Loucy (cell line): ENCODE measurements at regions not wholly inside any gene's neighbourhood (a gene's known extent, or its start where the extent isn't known, plus 50 kb on each side); places are given as distances from the start of the nearest gene placed in this dataset.

Experiments used
- H2AFZ ChIP-seq: fragments of 200-600 bp; sonication (generic); 2 replicates; pipeline ENCODE4 v1.6.0; 2016; ENCODE audit warnings: antibody characterized with exemption, mild to moderate bottlenecking, low read length, moderate library complexity
- H3F3A ChIP-seq: fragments of 200-600 bp; 2 replicates; pipeline ENCODE4 v1.6.0; 2016; ENCODE audit warnings: antibody characterized with exemption, low read depth, mild to moderate bottlenecking
- H3K27me3 ChIP-seq: fragments of 200-600 bp; sonication (generic); 2 replicates; pipeline ENCODE4 v1.6.1; 2014; ENCODE audit warnings: low read length, mild to moderate bottlenecking; ENCODE audit not compliant: insufficient read depth, poor library complexity, severe bottlenecking
- H3K36me3 ChIP-seq: fragments of 200-600 bp; sonication (generic); 2 replicates; pipeline ENCODE4 v1.6.1; 2016; ENCODE audit warnings: low read length; ENCODE audit not compliant: insufficient read depth
- H3K4me1 ChIP-seq: fragments of 200-600 bp; sonication (generic); 2 replicates; pipeline ENCODE4 v1.5.1; 2014; ENCODE audit warnings: low read length, mild to moderate bottlenecking; ENCODE audit not compliant: insufficient read depth, poor library complexity, severe bottlenecking
- H3K4me2 ChIP-seq: fragments of 200-600 bp; sonication (generic); 2 replicates; pipeline ENCODE4 v1.6.0; 2014; ENCODE audit warnings: antibody characterized with exemption, low read length, low read depth, mild to moderate bottlenecking; ENCODE audit not compliant: poor library complexity, severe bottlenecking
- H3K4me3 ChIP-seq: fragments of 200-600 bp; sonication (generic); 2 replicates; pipeline ENCODE4 v1.5.1; 2014; ENCODE audit warnings: low read length, mild to moderate bottlenecking, mixed read lengths; ENCODE audit not compliant: poor library complexity, severe bottlenecking
- H3K79me2 ChIP-seq: fragments of 200-600 bp; sonication (generic); 2 replicates; pipeline ENCODE4 v1.6.1; 2014; ENCODE audit warnings: low read length; ENCODE audit not compliant: insufficient read depth
- H3K9ac ChIP-seq: fragments of 200-600 bp; sonication (generic); 2 replicates; pipeline ENCODE4 v1.6.0; 2014; ENCODE audit warnings: mild to moderate bottlenecking, low read depth, low read length, moderate library complexity; ENCODE audit not compliant: poor library complexity, severe bottlenecking
- H3K9me2 ChIP-seq: fragments of 200-600 bp; sonication (generic); replicated peaks from 2 replicates; pipeline ENCODE4 v1.6.1; 2016; ENCODE audit warnings: low read depth, low read length, mixed read lengths
- H3K9me3 ChIP-seq: fragments of 200-600 bp; sonication (generic); 2 replicates; pipeline ENCODE4 v1.6.1; 2014; ENCODE audit warnings: mild to moderate bottlenecking, antibody characterized with exemption, low read length, low read depth; ENCODE audit not compliant: insufficient read depth
- H4K20me1 ChIP-seq: fragments of 200-600 bp; sonication (generic); 2 replicates; pipeline ENCODE4 v1.6.0; 2014; ENCODE audit warnings: antibody characterized with exemption, low read length, mild to moderate bottlenecking; ENCODE audit not compliant: insufficient read depth, poor library complexity, severe bottlenecking
- EZH2phosphoT487 ChIP-seq: fragments of 200-600 bp; IDR thresholded peaks from 2 replicates; pipeline ENCODE4 v1.6.1; 2018; ENCODE audit warnings: antibody characterized with exemption, mild to moderate bottlenecking, moderate library complexity, borderline replicate concordance
- TF ChIP-seq, protein P1 (sequence below): fragments of 200-600 bp; sonication (generic); conservative IDR thresholded peaks from 2 replicates; pipeline ENCODE4 v1.5.1; 2014; ENCODE audit warnings: mild to moderate bottlenecking, antibody characterized with exemption, low read length

DNA sequence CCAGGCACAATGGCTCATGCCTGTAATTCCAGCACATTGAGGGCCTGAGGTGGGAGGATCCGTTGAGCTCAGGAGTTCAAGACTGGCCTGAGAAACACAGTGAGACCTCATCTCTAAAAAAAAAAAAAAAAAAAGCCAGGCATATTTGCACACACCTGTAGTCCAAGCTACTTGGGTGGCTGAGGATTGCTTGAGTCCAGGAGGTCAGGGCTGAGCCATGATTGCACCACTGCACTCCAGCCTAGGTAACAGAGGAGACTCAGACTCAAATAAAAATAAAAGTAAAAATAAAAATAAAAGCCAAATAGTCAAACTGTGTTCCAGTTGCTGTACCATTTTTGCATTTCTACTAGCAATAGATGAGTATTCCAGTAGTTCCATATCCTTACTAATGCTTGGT, 616.0 kb downstream of the KIF4B start:
- Histone ChIP-seq H2AFZ (no peak overlapping the region), H3K36me3 (no peaks in the 10 kb centered on the region), H3K4me1 (no peaks in the 10 kb centered on the region), H3K9me3 (no peaks in the 10 kb centered on the region), H3K4me3 (no peak overlapping the region), H4K20me1 (no peaks in the 10 kb centered on the region), H3K9me2 (no peaks in the 10 kb centered on the region), H3K4me2 (no peak overlapping the region), H3F3A (no peaks in the 10 kb centered on the region), H3K9ac (no peak overlapping the region), H3K27me3 (no peaks in the 10 kb centered on the region), H3K79me2 (no peaks in the 10 kb centered on the region)
- TF ChIP-seq, protein P1, sequence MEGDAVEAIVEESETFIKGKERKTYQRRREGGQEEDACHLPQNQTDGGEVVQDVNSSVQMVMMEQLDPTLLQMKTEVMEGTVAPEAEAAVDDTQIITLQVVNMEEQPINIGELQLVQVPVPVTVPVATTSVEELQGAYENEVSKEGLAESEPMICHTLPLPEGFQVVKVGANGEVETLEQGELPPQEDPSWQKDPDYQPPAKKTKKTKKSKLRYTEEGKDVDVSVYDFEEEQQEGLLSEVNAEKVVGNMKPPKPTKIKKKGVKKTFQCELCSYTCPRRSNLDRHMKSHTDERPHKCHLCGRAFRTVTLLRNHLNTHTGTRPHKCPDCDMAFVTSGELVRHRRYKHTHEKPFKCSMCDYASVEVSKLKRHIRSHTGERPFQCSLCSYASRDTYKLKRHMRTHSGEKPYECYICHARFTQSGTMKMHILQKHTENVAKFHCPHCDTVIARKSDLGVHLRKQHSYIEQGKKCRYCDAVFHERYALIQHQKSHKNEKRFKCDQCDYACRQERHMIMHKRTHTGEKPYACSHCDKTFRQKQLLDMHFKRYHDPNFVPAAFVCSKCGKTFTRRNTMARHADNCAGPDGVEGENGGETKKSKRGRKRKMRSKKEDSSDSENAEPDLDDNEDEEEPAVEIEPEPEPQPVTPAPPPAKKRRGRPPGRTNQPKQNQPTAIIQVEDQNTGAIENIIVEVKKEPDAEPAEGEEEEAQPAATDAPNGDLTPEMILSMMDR: no peak
- no peak for TF ChIP-seq EZH2phosphoT487

DNA sequence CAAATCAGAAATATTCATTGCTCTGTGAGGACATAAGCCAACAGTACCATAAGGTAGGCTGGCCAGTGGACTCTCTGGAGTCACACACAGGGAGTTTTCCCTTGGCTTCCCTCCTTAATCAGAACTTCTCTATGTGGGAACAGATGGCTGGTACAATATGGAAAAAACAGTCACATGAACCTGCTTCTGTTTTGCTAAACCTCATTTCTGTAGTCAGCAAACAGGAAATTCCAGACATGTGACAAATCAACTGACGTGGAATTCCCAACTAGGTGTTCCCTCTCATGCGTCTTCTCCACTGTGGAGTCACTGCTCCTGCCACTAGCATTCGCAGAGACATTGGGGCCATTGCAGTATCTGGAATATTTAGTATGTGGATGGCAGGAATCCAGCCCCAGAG, 617.6 kb downstream of the KIF4B start:
- no peaks in the 10 kb centered on the region for H3F3A ChIP-seq
- no peaks in the 10 kb centered on the region for H3K27me3 ChIP-seq
- no peak overlapping the region for H3K4me2 ChIP-seq
- no peak overlapping the region for H3K9ac ChIP-seq
- no peaks in the 10 kb centered on the region for H3K9me2 ChIP-seq
- no peak overlapping the region for H3K4me3 ChIP-seq
- TF ChIP-seq, protein P1: no peak
- TF ChIP-seq EZH2phosphoT487: no peak
- no peaks in the 10 kb centered on the region for H3K4me1 ChIP-seq
- H3K36me3 ChIP-seq: no peaks in the 10 kb centered on the region
- no peaks in the 10 kb centered on the region for H3K79me2 ChIP-seq
- H3K9me3 ChIP-seq: no peaks in the 10 kb centered on the region
- H4K20me1 ChIP-seq: no peaks in the 10 kb centered on the region
- H2AFZ ChIP-seq: no peak overlapping the region

DNA sequence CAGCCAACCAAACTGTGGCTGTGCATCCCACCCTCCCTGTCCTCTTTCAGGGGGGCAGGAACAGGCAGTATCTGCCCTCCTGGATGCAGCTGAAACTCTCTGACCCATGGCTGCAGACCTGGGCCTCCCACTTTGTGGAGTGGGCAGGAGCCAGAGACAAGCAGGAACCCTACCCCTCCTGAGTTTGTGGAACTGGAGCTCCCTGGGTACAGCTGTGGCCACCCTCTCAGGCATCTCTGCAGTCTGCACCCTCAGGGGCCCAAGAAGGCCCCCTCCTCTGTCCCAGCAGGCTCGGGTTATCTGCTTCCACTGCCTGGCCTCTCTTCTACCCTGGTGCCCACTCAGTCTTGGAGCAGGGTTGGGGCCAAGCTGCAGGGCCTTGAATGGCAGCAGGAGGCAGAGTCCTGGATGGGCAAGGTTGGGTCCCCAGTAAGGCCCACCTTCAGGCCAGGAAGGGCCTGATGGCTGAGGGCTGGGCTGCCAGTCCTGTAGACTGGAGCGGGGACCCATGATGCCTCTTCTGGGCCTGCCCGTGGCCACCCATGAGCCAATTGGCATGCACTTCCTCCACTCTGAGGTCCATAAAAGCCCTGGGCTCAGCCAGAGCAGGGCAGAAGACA, 619.9 kb downstream of the KIF4B start:
- Histone ChIP-seq H3K79me2 (no peaks in the 10 kb centered on the region), H3K27me3 (no peaks in the 10 kb centered on the region), H3K9me2 (no peaks in the 10 kb centered on the region), H3K9me3 (no peaks in the 10 kb centered on the region), H4K20me1 (no peaks in the 10 kb centered on the region), H3K36me3 (no peaks in the 10 kb centered on the region), H3K9ac (no peak overlapping the region), H3K4me2 (no peak overlapping the region), H3K4me3 (no peak overlapping the region), H3F3A (no peaks in the 10 kb centered on the region), H3K4me1 (no peaks in the 10 kb centered on the region), H2AFZ (no peak overlapping the region)
- TF ChIP-seq EZH2phosphoT487: no peak
- TF ChIP-seq, protein P1: no peak
